IMR-90 (cell line): ENCODE measurements at regions not wholly inside any gene's neighbourhood (a gene's known extent, or its start where the extent isn't known, plus 50 kb on each side); places are given as distances from the start of the nearest gene placed in this dataset.

Experiments
- ATAC-seq: fragments of 200-7000 bp; cut with Tn5 transposase; 2 replicates; pipeline ENCODE4 v1.9.1; 2020; ENCODE audit warnings: low read depth, mild to moderate bottlenecking, moderate library complexity
- BruUV-seq: library from RNA; stranded (reverse); fragments of 400-500 nt; replicated peaks from 2 replicates; lab custom pipeline; 2021; lab: Mats Ljungman, UMichigan
- CTCF ChIA-PET: fragments of 300-600 bp; formaldehyde crosslinking; extraction: SDS; loops from one replicate; lab custom pipeline; 2021; ENCODE audit warnings: antibody characterized with exemption; lab: Yijun Ruan, JAX
- POLR2A ChIA-PET: fragments of 300-600 bp; sonication (Branson Sonifier 250); formaldehyde crosslinking; loops from one replicate; lab custom pipeline; 2022; ENCODE audit warnings: antibody characterized with exemption; ENCODE audit not compliant: unreplicated experiment; lab: Charles Lee
- DNase-seq: peaks from one replicate; pipeline ENCODE4 v3.0.0; 2013
- H2AFZ ChIP-seq: replicated peaks from 2 replicates; pipeline ENCODE3; 2013; ENCODE audit warnings: low read length, mild to moderate bottlenecking; ENCODE audit not compliant: poor library complexity
- H2AK5ac ChIP-seq: 2 replicates; pipeline ENCODE4 v1.6.1; 2013; ENCODE audit warnings: low read depth, low read length, inconsistent platforms
- H2AK9ac ChIP-seq: replicated peaks from 2 replicates; pipeline ENCODE3; 2013; ENCODE audit warnings: mild to moderate bottlenecking, low read depth, low read length, moderate library complexity; ENCODE audit not compliant: poor library complexity
- H2BK120ac ChIP-seq: 2 replicates; pipeline ENCODE4 v1.6.1; 2013; ENCODE audit warnings: low read depth, low read length, inconsistent platforms
- H2BK15ac ChIP-seq: 3 replicates; pipeline ENCODE4 v1.6.1; 2013; ENCODE audit warnings: low read depth, low read length, inconsistent platforms
- H2BK20ac ChIP-seq: 2 replicates; pipeline ENCODE4 v1.6.1; 2013; ENCODE audit warnings: low read depth, mild to moderate bottlenecking, inconsistent platforms, low read length, moderate library complexity
- H2BK5ac ChIP-seq: 2 replicates; pipeline ENCODE4 v1.6.1; 2013; ENCODE audit warnings: mild to moderate bottlenecking, low read depth, low read length, inconsistent platforms; ENCODE audit not compliant: poor library complexity, severe bottlenecking
- H3K14ac ChIP-seq: replicated peaks from 2 replicates; pipeline ENCODE4 v1.6.1; 2013; ENCODE audit warnings: low read depth, low read length, inconsistent platforms
- H3K18ac ChIP-seq: 2 replicates; pipeline ENCODE4 v1.6.1; 2013; ENCODE audit warnings: low read depth, low read length, control low read depth
- H3K23ac ChIP-seq: 2 replicates; pipeline ENCODE4 v1.6.1; 2013; ENCODE audit warnings: low read depth, low read length, inconsistent platforms
- H3K27ac ChIP-seq: 2 replicates; pipeline ENCODE4 v1.5.1; 2013; ENCODE audit warnings: mild to moderate bottlenecking, control low read depth, low read length; ENCODE audit not compliant: insufficient read depth
- H3K27me3 ChIP-seq: 2 replicates; pipeline ENCODE4 v1.6.1; 2013; ENCODE audit warnings: low read length; ENCODE audit not compliant: control insufficient read depth, insufficient read depth
- H3K36me3 ChIP-seq: 2 replicates; pipeline ENCODE4 v1.6.1; 2013; ENCODE audit warnings: low read length, mixed read lengths; ENCODE audit not compliant: control insufficient read depth, insufficient read depth
- H3K4ac ChIP-seq: 2 replicates; pipeline ENCODE4 v1.6.1; 2013; ENCODE audit warnings: low read depth, low read length, inconsistent platforms
- H3K4me1 ChIP-seq: 2 replicates; pipeline ENCODE4 v1.6.1; 2013; ENCODE audit warnings: low read length, mixed read lengths; ENCODE audit not compliant: control insufficient read depth, insufficient read depth
- H3K4me2 ChIP-seq: 2 replicates; pipeline ENCODE4 v1.6.1; 2013; ENCODE audit warnings: low read depth, mild to moderate bottlenecking, control low read depth, low read length, moderate library complexity
- H3K4me3 ChIP-seq: 2 replicates; pipeline ENCODE4 v1.5.1; 2013; ENCODE audit warnings: low read depth, mild to moderate bottlenecking, control low read depth, low read length, moderate library complexity; ENCODE audit not compliant: insufficient read depth
- H3K56ac ChIP-seq: 2 replicates; pipeline ENCODE4 v1.6.1; 2013; ENCODE audit warnings: low read length, inconsistent platforms; ENCODE audit not compliant: insufficient read depth; ENCODE audit errors: extremely low read depth
- H3K79me1 ChIP-seq, 2 experiments: 2 replicates each; pipeline ENCODE4 v1.6.1; 2013; ENCODE audit warnings: low read length in 2 of 2, inconsistent platforms in 1 of 2, low read depth in 1 of 2
- H3K9ac ChIP-seq: 2 replicates; pipeline ENCODE4 v1.6.1; 2013; ENCODE audit warnings: low read depth, low read length, control low read depth
- H3K9me1 ChIP-seq: 2 replicates; pipeline ENCODE4 v1.6.1; 2013; ENCODE audit warnings: low read length, inconsistent platforms; ENCODE audit not compliant: insufficient read depth
- H3K9me3 ChIP-seq: 2 replicates; pipeline ENCODE4 v1.6.1; 2013; ENCODE audit warnings: low read length; ENCODE audit not compliant: control insufficient read depth, insufficient read depth
- H4K20me1 ChIP-seq: 2 replicates; pipeline ENCODE4 v1.6.1; 2013; ENCODE audit warnings: low read length, inconsistent platforms; ENCODE audit not compliant: insufficient read depth
- H4K5ac ChIP-seq: 2 replicates; pipeline ENCODE4 v1.6.1; 2013; ENCODE audit warnings: mild to moderate bottlenecking, low read depth, low read length, control low read depth
- H4K8ac ChIP-seq, 2 experiments: 2 replicates each; pipeline ENCODE4 v1.6.1; 2013; ENCODE audit warnings: low read depth in 2 of 2, low read length in 2 of 2, control low read depth in 1 of 2, inconsistent platforms in 1 of 2
- H4K91ac ChIP-seq: 2 replicates; pipeline ENCODE4 v1.6.1; 2013; ENCODE audit warnings: low read depth, low read length, inconsistent platforms; ENCODE audit not compliant: insufficient read depth
- CHD1 ChIP-seq: IDR thresholded peaks from 2 replicates; pipeline ENCODE4 v1.6.1; 2012; ENCODE audit warnings: low read depth, low read length, improper control_type of control experiment
- MAFK ChIP-seq: IDR thresholded peaks from 2 replicates; pipeline ENCODE4 v1.6.1; 2012; ENCODE audit warnings: low read depth, low read length, improper control_type of control experiment
- NFE2L2 ChIP-seq: fragments of 150-350 bp; IDR thresholded peaks from 2 replicates; pipeline ENCODE4 v1.6.1; 2016; ENCODE audit warnings: low read depth, mild to moderate bottlenecking, low read length
- SMC3 ChIP-seq: fragments of 150-350 bp; IDR thresholded peaks from 2 replicates; pipeline ENCODE4 v1.6.1; 2016; ENCODE audit warnings: low read depth, mild to moderate bottlenecking, antibody characterized with exemption, low read length, moderate library complexity
- WGBS, 2 experiments: methylation state at CpG; one replicate each; pipeline versions ENCODE4 v1.1.5 to v1.1.7; 2013; ENCODE audit warnings: missing lambda C conversion rate in 2 of 2; ENCODE audit not compliant: insufficient read length in 1 of 2; ENCODE audit errors: extremely low coverage in 2 of 2; 5-methylcytosine and 5-hydroxymethylcytosine counted together
- dilution Hi-C: fragments of 300-500 bp; cut with HindIII; formaldehyde crosslinking; loops from one replicate; pipeline ENCODE4 v1.14.3; 2018; ENCODE audit warnings: low sequenced_read_pairs; ENCODE audit not compliant: unreplicated experiment
- in situ Hi-C: fragments of 300-500 bp; cut with MboI; formaldehyde crosslinking; loops from 3 replicates; pipeline ENCODE4 v1.14.3; 2019; ENCODE audit warnings: low sequenced_read_pairs, inconsistent platforms, mixed read lengths
- intact Hi-C: fragments of 100-400 bp; cut with micrococcal nuclease; formaldehyde crosslinking; loops from 2 replicates; pipeline ENCODE4 v1.10.0; 2022

DNA sequence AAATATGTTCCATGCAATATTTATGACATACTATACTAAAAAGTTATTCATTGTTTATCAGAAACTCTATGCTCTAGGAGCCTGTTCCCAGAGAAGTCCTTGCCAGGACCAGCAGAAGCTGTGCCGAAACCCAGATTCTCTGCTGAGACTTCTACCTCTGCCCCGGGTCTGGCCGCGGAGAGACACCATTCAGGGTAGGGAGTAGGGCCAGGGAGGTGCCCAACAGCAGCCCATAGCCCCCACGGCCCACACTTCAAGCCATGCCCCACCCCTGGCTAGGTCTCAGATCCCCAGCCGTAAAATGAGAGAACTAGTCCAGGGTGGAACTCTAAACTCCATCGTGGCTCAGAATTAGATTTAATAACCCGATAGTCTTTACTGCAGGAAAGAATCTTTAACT is 102.9 kb downstream of the ZFP36L2 start:
- Histone ChIP-seq H4K91ac (no peak overlapping the region), H3K56ac (no peak overlapping the region), H3K9me1 (no peaks in the 10 kb centered on the region), H3K4me3 (no peak overlapping the region), H3K4me1 (peaks cover 5% of the 10 kb centered on the region; the same call in 1 of the 2 replicates), H3K9me3 (peaks cover 9% of the 10 kb centered on the region), H2BK15ac (no peak overlapping the region), H2BK5ac (no peak overlapping the region), H3K27me3 (no peaks in the 10 kb centered on the region), H4K8ac (no peak overlapping the region), H3K14ac (no peak overlapping the region), H2BK20ac (no peak overlapping the region), H2BK120ac (no peak overlapping the region), H2AK9ac (no peak overlapping the region), H3K27ac (no peak overlapping the region), H2AK5ac (no peak overlapping the region), H4K5ac (no peak overlapping the region), H3K36me3 (no peaks in the 10 kb centered on the region), H3K18ac (no peak overlapping the region), H3K9ac (no peak overlapping the region), H3K23ac (no peak overlapping the region), H2AFZ (peak overlapping the region; percentile 54), H3K4me2 (no peak overlapping the region), H3K79me1 (no peaks in the 10 kb centered on the region), H4K20me1 (no peaks in the 10 kb centered on the region), H3K4ac (no peak overlapping the region)
- POLR2A ChIA-PET = no interaction called here
- no TSS peak for BruUV-seq
- no peak for TF ChIP-seq MAFK
- TF ChIP-seq CHD1 = no peak
- TF ChIP-seq NFE2L2 = no peak
- no peak for TF ChIP-seq SMC3
- DNase-seq = no peak
- intact Hi-C loops = no loop called here
- ATAC-seq = no peak
- dilution Hi-C loops = no loop called here
- CTCF ChIA-PET = no interaction called here
- no CpG with 5 or more reads among the region's 8 CpGs for WGBS, 2 experiments
- in situ Hi-C loops = no loop called here
